Suppressor macrophage (primary cell): ENCODE measurements at regions not wholly inside any gene's neighbourhood (a gene's known extent, or its start where the extent isn't known, plus 50 kb on each side); places are given as distances from the start of the nearest gene placed in this dataset.
"Not testable (repeated sequence)": the region's sequence is repeated elsewhere in the genome, so short reads cannot be mapped to it uniquely, and the experiment has no call there.

Experiments
- DNase-seq, 4 experiments: peaks; one replicate each; pipeline ENCODE4 v3.0.0-alpha.2; 2020 to 2022

- no peak for DNase-seq
Observed at GRCh38 chr4:84279678-84280077, 219.4 kb downstream of the NKX6-1 start.

DNA sequence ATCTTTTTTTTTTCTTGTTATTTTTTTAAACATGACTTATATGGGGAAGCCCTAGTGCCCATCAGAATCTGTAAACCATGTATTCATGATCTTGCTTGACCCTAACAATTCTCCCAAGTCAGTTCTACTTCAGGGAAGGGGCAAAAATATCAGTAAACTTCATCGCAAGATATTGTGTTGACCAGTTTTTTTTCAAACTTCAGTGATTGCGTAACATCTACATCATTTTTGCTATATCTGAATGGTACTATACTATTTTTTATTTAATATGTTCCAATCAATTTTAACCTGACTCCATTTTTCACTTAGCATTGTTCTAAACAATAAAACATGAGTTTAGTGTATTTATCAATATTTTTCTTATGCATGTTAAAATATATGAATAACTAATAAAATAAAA is 221.2 kb downstream of the NKX6-1 start:
- DNase-seq, result no peak

DNA sequence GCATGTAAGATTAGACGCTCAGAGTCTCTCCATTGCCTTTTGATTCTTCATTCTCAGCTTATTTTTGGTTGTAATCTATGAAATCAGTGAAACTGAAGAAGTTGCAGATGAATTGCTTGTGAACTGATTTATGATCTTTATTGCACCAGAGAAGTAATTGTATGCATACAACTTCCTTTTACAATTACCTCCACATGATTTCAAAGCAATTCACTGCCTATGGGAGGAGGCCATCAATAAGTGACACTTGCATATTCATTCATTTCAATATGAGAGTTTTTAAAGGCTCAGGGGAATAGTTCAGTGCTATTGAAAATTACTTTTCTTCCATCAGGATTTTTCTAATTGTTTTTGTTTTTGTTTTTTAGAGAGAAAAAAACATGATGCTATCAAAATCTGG is 222.3 kb downstream of the NKX6-1 start:
- no peak for DNase-seq

- no peak for DNase-seq
Observed at GRCh38 chr4:84269536-84270044, 229.5 kb downstream of the NKX6-1 start.

DNA sequence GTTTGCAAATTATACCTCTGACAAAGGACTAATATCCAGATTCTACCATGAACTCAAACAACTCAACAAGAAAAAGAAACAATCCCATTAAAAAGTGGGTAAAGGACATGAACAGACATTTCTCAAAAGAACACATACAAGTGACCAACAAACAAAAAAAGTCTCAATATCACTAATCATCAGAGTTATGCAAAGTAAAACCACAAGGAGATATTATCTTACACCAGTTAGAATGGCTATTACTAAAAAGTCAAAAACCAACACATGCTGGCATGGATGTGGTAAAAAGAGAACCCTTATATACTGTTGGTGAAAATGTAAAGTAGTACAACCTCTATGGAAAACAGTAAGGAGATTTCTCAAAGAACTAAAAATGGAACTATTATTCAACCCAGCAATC is 234.4 kb downstream of the NKX6-1 start:
- DNase-seq, result no peak

DNA sequence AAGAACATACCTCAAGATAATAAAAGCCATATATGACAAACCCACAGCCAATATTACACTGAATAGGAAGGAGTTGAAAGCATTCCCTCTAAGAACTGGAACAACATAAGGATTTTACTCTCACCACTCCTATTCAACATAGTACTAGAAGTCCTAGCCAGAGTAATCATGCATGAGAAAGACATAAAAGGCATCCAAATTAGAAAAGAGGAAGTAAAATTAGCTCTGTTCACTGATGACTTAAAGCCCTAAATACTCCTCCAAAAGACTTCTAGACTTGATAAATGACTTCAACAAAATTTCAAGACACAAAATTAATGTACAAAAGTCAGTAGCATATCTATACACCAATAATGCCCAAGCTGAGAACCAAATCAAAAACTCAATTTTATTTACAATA is 235.7 kb downstream of the NKX6-1 start:
- DNase-seq, result no peak

GRCh38 chr4:84260495-84260894 is 238.6 kb downstream of the NKX6-1 start:
- DNase-seq, result no peak

GRCh38 chr4:84258905-84259830 is 239.9 kb downstream of the NKX6-1 start:
- peak; percentile 5 to 54 (median 39) for DNase-seq

DNA sequence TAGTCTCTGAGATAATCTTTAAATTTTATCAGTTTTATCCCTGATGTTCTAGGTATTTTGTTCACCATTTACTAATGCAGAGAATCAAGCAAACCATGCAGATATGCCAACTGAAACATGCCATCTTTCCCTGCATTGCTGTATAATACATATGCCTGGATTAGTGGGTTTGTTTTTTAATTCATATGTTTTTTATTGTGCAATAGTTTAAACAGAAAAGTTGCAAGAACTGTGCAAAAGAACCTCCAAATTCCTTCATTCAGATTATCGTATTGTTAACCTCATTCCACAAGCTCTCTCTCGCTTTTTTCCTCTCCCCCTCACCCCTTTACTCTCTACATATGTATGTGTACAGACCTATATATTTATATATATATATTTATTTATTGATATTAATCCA is 244.6 kb downstream of the NKX6-1 start:
- no peak for DNase-seq

DNA sequence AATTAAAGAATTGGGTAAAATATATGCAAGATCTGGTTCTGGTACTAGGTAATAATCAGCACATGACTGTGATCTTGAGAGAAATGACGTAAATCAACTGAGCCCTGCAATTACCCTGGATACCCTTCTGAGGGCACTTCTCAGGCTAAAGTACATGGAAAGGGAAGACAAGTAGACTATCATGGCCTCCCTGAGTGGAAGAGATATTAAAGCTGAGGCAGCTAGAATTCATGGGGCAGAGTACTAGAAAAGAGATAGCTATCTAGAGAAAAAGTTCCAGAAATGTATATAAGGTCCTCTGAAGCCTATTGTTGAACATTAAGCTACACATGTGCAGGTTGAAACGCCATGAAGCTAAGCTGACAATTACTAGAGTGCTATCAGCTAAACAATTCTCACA is 249.6 kb downstream of the NKX6-1 start:
- no peak for DNase-seq

- not testable (repeated sequence) for DNase-seq
Observed at GRCh38 chr4:84245042-84245441, 254.1 kb downstream of the NKX6-1 start.

GRCh38 chr4:84244346-84244801 is 254.7 kb downstream of the NKX6-1 start:
- not testable (repeated sequence) for DNase-seq

DNA sequence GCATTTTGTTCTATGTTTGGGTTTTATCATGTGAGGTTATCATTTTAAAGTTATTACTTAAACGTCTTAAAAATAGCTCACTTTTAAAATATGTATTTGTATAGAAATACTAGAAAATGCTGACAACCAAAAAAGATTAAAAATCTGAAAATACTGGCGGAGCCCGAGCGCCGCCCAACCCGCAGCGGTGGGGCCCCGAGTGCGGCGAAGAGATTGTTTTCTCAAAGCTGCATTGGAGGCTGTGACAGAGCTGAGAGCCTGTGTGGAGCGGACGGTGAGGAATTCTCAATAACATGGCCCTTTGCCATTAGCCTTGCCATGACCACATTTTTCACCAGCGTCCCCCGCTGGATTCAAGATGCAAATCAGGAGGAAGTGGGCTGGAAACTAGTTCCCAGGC is 255.4 kb downstream of the NKX6-1 start:
- no peak for DNase-seq

- no peak for DNase-seq
Observed at GRCh38 chr4:84239278-84239845, 259.7 kb downstream of the NKX6-1 start.

DNA sequence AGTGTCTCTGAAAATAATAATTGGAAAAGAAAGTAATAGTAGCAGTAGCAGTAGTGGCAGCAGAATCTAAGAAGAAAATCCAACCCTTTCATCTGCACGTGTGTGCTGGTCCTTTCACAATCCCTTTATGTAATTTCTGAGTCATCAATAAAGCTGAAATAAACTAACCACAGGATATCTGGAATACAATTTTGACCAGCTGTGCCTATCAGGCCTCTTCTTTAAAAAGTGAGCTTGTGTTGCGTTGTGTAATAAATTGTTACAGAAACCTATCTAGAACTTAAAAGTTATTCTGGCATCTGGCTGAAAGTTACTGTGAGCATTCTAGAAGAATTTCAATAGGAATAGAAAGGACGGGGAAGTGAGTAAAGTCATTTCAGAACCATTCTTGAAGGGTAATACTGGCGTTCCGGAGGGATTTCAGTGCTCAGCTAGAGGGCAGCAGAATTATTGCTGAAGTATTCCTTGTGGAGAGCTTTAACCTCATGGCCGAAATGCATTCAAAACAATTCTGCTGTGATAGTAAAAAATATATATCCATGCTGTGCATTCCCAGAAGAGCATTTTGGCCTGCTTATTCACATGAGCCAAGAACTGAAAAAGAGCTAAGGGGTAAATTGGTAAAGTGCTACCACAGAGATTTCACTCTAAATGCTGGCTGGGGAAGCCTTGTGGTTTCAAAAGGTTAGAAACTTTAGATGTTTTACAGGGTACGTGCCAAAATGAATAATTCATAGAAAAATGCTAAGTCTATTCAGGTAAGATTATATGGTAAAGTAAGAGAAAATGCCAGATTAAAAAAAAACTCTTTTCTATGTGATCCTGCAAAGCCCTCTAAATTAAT is 260.6 kb downstream of the NKX6-1 start:
- DNase-seq, result no peak

GRCh38 chr4:84237008-84237407 is 262.1 kb downstream of the NKX6-1 start:
- DNase-seq, result no peak

DNA sequence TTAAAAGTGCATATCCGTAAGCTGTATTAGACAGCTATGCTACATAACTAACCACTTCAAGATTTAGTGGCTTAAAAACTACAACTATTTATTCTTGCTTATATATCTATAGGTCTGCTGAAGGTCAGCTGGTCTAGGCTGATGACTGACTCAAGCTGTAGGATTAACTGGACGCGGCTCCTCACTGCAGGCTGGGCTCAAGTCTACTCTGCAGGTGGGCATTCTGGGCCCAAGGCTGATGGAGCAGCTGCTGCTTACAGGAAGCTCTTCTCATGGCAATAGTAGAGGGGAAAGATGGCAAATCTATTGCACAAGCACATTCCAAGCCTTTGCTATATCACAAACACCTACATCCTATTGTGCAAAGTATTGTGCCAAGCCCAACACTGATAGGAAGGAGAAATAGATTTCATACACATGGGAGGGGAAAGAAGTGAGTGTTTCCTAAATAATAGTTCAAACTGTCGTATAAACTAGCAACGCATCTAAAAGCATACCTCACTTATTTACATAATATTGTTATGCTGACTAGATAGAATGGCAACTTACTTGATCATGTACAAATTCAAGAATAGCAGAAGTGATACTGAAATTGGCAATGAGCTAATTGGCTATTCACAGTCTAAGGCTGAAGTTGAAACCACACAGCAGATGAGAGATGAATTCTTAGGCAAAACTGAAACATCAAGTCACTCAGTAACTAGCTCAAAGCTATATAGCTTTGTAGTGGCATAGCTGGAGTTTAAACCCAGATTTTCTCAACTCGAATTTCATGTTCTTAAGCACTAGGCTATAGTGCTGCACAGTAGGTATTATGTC is 263.8 kb downstream of the NKX6-1 start:
- no peak for DNase-seq

- DNase-seq, result no peak
Observed at GRCh38 chr4:84232309-84233095, 266.6 kb downstream of the NKX6-1 start.

DNA sequence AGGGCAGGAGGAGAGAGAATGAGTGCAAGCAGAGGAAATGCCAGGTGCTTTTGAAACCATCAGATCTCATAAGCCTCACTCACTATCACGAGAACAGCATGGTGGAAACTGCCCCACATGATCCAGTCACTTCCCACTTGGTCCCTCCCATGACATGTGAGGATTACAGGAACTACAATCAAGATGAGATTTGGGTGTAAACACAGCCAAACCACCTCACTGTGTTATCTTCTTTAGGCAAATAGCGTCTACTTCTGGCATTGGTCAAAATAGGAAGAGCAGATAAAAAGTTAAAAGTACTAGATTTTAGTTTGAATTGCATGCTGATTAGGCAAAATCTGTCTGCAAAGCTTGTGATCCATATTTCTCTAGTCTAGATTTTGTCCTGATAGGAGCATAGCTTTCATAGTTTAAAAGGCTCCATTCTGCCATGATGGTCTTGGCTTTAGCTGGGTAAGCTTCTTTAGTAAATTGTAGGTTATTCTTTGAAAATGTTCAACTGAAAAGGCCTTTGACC is 267.5 kb downstream of the NKX6-1 start:
- DNase-seq, result no peak

DNA sequence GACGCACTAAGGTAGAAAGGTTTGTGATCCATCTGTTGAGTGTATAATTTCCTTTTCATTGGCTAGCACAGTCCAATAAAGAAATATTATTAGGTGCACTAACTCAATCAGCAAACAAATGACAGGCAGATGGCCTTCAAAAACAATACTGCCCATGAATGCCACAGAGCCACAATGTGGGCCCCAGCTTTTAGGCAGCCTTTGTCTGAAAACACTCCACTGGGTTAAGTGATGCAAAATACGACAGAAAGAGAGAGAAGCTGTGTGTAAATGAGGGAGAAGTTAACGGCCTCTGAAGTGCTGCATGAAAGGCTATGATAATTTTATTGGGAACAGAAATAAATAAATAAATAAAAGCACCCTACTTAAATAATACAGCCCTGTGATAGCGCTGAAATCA is 274.6 kb downstream of the NKX6-1 start:
- no peak for DNase-seq

DNA sequence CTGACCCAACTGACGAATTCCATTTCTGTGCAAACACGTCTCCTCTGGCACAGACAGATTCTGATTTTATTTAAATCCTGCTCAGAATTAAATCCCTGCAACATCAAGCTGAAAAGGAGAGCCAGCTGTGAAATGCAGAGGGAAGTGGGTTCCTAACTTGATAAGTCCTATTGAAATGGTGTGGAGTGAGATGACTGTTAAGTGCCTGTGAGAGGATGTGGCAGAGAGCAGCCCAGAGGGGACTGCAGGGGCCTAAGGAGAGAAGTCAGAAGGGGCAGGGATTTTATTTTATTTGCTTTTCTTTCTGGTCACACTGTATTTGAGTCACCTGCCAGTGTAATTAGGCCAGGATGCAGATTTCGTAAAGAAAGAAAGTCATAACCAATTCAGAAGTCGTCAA is 277.4 kb downstream of the NKX6-1 start:
- no peak for DNase-seq
